ENCODE measurements at regions not wholly inside any gene's neighbourhood (a gene's known extent, or its start where the extent isn't known, plus 50 kb on each side); places are given as distances from the start of the nearest gene placed in this dataset.
"Not testable (repeated sequence)": the region's sequence is repeated elsewhere in the genome, so short reads cannot be mapped to it uniquely, and the experiment has no call there.

DNA sequence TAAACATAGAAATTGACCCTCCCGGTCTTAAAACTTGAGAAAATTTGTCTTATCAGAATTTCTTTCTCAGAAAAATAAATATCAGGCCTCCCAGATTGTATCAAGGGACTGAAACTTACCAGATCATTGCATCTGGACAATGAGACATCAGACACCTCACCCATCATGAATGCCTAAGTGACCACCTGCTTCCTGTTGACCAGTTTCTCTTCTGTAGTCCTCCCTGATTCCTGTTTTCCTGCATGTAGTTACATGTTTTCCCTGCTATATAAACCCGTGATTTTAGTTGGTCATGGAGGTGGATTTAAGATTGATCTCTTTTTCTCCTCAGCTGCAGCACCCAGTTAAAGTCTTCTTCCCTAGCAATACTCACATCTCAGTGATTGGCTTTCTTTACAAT lies 548.1 kb downstream of the PPP4R3C start:
- no peaks in the 10 kb centered on the region for H3K4me1 ChIP-seq
- H3K9me3 ChIP-seq = no peaks in the 10 kb centered on the region
- H3K27ac ChIP-seq = no peak overlapping the region
- DNase-seq = no peak
- no peak for ATAC-seq
- TF ChIP-seq, protein P1, sequence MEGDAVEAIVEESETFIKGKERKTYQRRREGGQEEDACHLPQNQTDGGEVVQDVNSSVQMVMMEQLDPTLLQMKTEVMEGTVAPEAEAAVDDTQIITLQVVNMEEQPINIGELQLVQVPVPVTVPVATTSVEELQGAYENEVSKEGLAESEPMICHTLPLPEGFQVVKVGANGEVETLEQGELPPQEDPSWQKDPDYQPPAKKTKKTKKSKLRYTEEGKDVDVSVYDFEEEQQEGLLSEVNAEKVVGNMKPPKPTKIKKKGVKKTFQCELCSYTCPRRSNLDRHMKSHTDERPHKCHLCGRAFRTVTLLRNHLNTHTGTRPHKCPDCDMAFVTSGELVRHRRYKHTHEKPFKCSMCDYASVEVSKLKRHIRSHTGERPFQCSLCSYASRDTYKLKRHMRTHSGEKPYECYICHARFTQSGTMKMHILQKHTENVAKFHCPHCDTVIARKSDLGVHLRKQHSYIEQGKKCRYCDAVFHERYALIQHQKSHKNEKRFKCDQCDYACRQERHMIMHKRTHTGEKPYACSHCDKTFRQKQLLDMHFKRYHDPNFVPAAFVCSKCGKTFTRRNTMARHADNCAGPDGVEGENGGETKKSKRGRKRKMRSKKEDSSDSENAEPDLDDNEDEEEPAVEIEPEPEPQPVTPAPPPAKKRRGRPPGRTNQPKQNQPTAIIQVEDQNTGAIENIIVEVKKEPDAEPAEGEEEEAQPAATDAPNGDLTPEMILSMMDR (IDR thresholded peaks at IDR 0.05) = no peak
- WGBS, 2 donors = 50 to 54% methylated on average over 2 of the region's 2 CpGs
- no peaks in the 10 kb centered on the region for H3K36me3 ChIP-seq
- intact Hi-C loops (cut with DNase I) = no loop called here
- FAIRE-seq = no peak
- H3K4me3 ChIP-seq = no peak overlapping the region
- H3K27me3 ChIP-seq = peaks cover 0 to 9% (median 0%) of the 10 kb centered on the region in 4 donors

DNA sequence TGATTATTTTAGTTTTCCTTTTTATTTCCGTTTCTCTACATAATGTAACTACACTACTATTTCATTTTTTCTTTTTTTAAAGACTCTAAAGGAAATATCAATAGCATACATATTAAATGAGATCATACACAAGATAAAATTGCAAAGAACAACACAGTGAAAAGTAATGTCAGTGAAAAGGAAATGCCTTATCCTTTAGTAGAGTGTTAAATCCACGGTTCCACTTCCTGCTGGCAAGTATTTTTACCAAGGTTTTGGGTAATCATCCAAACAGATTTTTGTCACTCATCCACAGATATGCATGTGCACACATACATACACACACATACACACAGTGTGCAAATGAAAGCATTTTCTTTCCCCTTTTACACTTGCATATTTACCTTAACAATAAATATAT lies 548.9 kb downstream of the PPP4R3C start:
- no peak for FAIRE-seq
- no peak for ATAC-seq
- Histone ChIP-seq H3K27me3 (peaks cover 0 to 6% (median 0%) of the 10 kb centered on the region in 4 donors), H3K36me3 (no peaks in the 10 kb centered on the region), H3K27ac (no peak overlapping the region), H3K4me3 (no peak overlapping the region), H3K4me1 (no peaks in the 10 kb centered on the region), H3K9me3 (no peaks in the 10 kb centered on the region)
- intact Hi-C loops (cut with DNase I) = no loop called here
- TF ChIP-seq, protein P1 (IDR thresholded peaks at IDR 0.05) = no peak
- DNase-seq = no peak
- 20 to 27% methylated on average over 2 of the region's 2 CpGs for WGBS, 2 donors

DNA sequence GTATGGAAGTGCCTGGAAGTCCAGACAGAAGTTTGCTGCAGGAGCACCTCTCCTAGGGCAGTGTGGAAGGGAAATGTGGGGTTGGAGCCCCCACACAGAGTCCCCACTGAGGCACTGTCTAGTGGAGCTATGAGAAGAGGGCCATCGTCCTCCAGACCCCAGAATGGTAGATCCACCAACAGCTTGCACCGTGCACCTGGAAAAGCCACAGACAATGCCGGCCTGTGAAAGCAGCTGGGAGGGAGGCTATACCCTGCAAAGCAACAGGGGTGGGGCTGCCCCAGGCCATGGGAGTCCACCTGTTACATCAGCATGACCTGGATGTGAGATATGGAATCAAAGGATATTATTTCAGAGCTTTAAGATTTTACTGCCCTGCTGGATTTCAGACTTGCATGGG lies 551.4 kb downstream of the PPP4R3C start:
- H3K4me1 ChIP-seq; H3K27ac ChIP-seq; DNase-seq; FAIRE-seq; intact Hi-C loops (cut with DNase I); H3K4me3 ChIP-seq; H3K9me3 ChIP-seq; H3K36me3 ChIP-seq; H3K27me3 ChIP-seq; ATAC-seq: not testable (repeated sequence)
- 72 to 80% methylated on average over 3 of the region's 3 CpGs for WGBS, 2 donors

DNA sequence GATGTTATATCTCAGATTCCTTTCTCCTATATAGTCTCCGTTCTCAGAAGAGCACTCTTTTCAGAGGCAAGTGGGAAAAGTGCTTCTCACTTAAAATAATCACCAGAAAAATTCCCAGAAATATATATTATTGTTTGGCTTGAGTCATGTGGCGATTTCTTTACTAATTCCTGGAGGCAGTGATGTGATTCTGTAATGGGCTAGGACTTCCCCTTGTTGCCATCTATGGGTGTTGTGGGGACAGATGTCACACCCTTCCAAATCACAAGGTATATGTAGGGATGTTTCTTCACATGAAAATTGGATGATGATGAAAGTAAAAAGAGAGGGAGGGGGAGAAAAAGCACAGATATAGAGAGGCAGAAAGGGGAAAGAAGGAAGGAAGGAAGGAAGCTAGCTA lies 553.4 kb downstream of the PPP4R3C start:
- no peaks in the 10 kb centered on the region for H3K4me1 ChIP-seq

DNA sequence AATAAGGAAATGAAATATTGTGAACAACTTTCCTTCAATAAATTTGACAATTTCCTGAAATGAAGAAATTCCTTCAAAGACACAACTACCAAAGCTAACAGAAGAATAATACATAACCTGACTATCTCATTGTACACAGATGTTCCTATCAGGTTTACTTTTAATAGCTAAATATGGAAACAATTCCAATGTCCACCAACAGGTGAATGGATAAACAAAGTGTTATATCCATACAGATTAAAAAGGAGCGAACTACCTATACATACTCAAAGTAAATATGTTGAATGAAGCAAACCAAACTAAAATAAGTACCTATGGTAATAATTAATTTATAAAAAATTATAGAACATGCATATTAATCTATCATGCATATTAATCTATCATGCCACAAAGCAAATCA lies 554.9 kb downstream of the PPP4R3C start:
- Histone ChIP-seq H3K4me3 (no peak overlapping the region), H3K27me3 (peaks cover 0 to 7% (median 0%) of the 10 kb centered on the region in 4 donors), H3K27ac (no peak overlapping the region), H3K9me3 (no peaks in the 10 kb centered on the region), H3K4me1 (no peaks in the 10 kb centered on the region), H3K36me3 (no peaks in the 10 kb centered on the region)
- intact Hi-C loops (cut with DNase I) = no loop called here
- WGBS, 2 donors = 24 to 46% methylated on average over 1 of the region's 1 CpG
- TF ChIP-seq, protein P1 (IDR thresholded peaks at IDR 0.05) = no peak
- FAIRE-seq = no peak
- no peak for DNase-seq
- no peak for ATAC-seq

More for the DNA sequence above, 553.4 kb downstream of the PPP4R3C start:
- TF ChIP-seq, protein P1 (IDR thresholded peaks at IDR 0.05) = no peak
- H3K9me3 ChIP-seq = no peaks in the 10 kb centered on the region
- H3K27me3 ChIP-seq = peaks cover 0 to 8% (median 0%) of the 10 kb centered on the region in 4 donors
- WGBS, 2 donors = 51 to 63% methylated on average over 2 of the region's 2 CpGs
- no peak for FAIRE-seq
- no peak overlapping the region for H3K4me3 ChIP-seq
- intact Hi-C loops (cut with DNase I) = no loop called here
- no peak overlapping the region for H3K27ac ChIP-seq
- no peaks in the 10 kb centered on the region for H3K36me3 ChIP-seq
- DNase-seq = no peak
- ATAC-seq = no peak

DNA sequence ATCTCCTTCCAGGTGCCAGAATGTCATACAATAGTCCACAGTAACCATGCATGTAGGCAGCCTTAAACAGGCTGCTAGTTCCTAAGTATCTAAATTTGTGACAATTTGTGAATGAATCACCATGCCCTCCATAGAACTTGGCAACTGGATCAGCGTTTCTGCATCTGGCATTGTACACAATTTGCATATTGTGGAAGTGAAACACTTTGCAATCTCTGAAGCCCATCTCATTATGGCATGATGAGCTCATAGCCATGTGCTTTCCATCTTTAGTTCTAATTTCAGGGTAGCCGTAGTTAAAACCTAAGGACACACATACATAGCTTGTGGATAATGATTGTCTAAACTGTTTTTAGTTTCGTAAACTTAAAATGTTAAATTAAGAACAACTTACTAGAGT lies 573.6 kb downstream of the PPP4R3C start:
- DNase-seq (no peak), ATAC-seq (no peak), FAIRE-seq (no peak)
- no peaks in the 10 kb centered on the region for H3K27me3 ChIP-seq
- intact Hi-C loops (cut with DNase I) = no loop called here
- H3K4me3 ChIP-seq = no peak overlapping the region
- H3K4me1 ChIP-seq = no peaks in the 10 kb centered on the region
- no peaks in the 10 kb centered on the region for H3K36me3 ChIP-seq
- TF ChIP-seq, protein P1 (IDR thresholded peaks at IDR 0.05) = no peak
- WGBS, 2 donors = 65% methylated on average over 3 of the region's 3 CpGs
- no peak overlapping the region for H3K27ac ChIP-seq
- H3K9me3 ChIP-seq = no peaks in the 10 kb centered on the region
